IPS DF 19.7 (cell line): ENCODE measurements at regions not wholly inside any gene's neighbourhood (a gene's known extent, or its start where the extent isn't known, plus 50 kb on each side); places are given as distances from the start of the nearest gene placed in this dataset.

Experiments used
- DNase-seq: peaks from one replicate; pipeline ENCODE4 v3.0.0-alpha.2; 2013; ENCODE audit warnings: low read depth, low spot score

DNA sequence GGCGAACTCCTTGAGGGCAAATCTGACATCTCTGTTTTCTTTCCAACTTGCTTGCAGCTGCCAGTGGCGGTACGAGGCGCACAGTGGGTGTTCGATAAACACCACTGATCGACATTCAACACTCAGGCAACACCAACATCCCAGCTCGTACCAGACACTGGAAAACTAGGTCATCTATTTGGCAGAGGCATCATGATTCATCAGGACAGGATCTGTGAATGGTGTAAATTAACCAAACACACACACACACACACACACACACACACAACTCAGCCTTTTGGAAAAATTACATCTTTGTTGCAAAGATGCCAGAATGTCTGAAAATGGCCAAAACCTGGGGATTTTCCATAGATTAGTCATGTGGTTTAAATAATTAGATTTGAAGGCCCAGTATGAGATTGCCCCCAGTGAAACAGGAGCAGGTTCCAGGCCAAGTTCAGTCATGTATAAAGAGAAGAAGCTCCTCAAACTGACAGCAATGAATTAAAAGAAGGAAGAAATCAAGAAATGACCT, 150.5 kb upstream of the NCKAP5 start:
- no peak for DNase-seq

DNA sequence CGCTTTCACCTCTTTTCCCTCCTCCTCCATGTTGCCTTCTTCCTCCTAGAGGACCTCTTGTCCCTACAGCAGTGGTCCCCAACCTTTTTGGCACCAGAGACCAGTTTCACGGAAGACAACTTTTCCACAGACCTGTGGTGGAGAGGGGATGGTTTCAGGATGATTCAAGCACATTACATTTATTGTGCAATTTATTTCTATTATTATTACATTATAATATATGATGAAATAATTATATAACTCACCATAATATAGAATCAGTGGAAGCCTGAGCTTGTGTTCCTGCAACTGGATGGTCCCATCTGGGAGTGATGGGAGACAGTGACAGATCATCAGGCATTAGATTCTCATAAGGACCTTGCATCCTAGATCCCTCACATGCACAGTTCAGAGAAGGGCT, 152.2 kb upstream of the NCKAP5 start:
- no peak for DNase-seq

DNA sequence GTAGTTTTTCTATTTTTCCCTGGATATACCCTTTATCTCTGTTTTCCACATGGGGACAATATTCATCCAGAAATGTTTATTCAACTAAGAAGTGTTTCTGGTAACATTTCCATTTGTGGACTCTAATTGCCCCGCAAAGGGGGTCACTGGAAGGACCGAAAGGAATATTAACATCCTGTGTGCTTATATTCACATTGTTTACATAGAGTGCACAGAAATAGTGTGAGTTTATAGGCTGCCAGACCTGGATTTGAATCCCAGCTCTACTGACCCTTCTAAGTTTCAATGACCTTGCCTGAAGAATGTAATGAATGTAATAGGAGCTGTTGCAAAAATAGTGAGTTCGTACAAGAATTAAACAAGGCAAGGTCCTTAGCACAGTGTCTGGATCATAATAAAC, 152.9 kb upstream of the NCKAP5 start:
- DNase-seq: no peak

DNA sequence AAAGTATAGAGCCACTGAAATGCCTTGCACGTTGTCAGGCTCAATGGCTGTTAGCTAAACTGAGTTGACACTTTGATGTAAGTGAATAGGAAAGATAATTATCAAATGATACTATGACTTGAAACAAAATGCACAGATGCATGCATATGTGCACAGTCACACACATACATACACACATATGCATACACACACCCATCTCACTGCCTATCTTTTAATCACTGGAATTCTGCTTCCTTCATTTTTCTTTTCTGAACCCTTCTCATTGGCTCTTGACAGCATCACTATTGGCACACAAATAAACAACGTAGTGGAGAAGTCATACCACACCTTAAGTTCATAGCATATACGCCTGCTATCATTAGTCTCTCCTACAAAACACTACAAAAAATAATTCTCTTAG, 154.9 kb upstream of the NCKAP5 start:
- no peak for DNase-seq

DNA sequence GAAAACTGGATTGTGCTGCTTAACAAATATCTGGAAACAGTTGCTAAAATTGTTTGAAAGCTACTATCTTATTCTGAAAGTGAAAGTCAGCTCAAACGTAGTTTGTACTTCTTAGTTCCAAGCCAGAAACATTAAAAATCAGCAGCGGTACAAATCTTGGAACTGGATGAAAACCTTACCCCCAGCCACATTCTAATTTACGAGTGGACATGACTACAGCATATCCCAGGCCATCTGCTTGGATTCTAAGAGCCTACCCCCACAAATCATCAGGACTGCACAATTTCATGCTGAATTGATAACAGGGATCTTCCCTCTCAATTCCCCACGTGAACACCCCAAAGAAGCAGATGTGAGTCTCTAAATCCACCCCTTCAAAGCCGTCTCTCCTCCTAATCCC, 158.7 kb upstream of the NCKAP5 start:
- DNase-seq: no peak

DNA sequence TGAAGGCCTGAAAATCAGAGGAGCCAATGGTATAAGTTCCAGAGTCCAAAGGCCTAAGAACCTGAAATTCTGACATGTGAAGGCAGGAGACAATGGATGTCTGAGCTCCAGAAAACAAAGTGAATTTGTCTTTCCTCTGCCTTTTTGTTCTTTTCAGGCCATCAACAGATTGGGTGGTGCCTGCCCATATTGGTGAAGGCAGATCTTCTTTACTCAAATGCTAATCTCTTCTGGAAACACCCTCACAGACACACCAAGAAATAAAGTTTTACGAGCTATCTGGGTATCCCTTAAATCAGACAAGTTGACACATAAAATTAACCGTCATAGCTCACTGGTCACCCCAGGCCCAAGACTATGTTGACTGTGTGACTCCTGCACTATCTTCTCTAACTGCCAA, 163.8 kb upstream of the NCKAP5 start:
- DNase-seq: no peak

DNA sequence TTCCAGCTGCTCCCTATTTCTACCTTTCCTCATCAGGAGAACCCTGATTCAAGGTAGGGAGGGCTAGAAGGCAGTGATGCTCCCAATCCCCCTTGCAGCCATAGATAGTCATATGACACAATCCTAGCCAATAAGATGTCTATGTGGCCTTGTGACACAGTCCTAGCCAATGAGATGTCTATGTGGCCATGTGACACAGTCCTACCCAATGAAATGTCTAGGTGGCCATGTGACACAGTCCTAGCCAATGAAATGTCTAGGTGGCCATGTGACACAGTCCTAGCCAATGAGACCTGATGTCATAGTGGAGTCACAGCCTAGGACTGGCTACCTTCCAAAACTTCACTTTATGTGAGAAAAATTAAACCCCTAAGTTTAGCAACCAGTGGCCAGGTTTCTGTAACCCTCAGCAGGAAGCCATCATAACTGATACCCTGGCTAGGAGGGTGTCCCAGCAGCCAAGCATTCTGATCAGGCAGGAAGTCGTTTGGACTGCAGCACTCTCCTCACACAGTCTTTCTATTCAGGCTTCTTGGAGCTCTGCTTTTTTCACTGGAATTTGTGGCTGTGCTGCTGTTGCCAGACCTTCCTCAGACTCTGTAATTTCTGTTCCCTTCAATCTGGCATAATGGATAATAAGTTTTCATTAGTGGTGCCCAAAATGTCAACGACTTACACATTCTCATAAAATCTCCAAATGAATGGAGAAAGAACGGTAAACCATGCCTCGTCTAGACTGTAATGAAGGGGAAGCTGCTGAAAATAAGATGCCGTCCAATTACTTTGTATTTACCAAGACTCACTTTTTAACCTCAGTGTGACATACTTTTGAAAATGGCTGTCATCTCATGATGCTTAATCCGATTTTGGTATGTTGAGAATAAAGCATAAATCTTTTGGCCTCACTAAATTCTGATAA, 165.0 kb upstream of the NCKAP5 start:
- no peak for DNase-seq

DNA sequence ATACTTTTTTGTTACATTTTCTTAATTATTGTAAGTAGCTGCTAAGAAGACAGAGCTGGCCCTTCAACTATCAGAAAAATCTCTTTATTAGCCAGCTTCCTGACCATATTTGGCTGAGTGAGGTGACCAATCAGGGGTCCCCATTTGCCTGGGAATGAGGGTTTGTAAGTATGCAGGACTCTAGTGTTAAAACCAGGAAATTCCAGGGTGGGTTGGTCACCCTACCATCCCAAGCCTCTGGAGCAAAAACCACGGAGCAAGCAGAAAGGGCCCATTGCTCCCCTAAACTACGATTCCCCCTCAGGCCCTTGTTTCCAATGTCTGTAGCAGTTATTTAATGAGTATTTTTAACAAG, 165.6 kb upstream of the NCKAP5 start:
- DNase-seq: no peak

DNA sequence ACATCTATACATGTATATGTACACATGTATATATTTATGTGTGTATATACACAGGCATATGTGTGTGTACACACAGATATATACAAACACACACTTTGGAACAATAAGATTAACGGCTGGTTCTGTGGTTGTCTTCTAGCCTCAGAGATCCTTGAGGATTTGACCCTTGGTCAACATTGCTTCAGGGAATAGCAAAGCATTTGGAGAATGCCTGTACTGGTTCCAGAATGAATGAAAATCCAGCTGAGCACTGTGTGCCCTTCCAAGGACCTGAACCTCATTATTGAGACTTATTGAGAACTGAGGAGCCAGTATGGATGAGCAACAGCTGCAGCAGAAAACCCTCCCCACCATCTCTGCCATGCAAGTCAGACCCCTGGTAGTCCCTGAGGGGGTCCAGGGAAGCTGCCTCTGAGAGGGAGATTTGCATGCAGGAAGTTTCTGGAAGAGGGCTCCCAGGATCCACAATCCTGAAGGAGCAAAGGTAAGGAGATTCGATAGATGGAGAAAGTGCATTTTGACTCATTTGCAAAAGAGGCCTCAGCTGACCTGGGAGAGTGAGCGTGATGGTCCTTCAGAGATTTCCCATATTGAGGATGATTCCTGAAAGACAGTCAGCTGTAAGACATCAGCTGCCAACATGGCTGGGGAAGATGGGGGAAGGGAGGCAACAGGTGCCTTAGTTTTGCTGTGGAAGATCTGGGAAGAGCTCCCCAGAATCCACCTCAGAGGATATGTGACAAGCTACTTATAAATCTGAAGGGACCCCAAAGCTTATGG, 166.6 kb upstream of the NCKAP5 start:
- no peak for DNase-seq

DNA sequence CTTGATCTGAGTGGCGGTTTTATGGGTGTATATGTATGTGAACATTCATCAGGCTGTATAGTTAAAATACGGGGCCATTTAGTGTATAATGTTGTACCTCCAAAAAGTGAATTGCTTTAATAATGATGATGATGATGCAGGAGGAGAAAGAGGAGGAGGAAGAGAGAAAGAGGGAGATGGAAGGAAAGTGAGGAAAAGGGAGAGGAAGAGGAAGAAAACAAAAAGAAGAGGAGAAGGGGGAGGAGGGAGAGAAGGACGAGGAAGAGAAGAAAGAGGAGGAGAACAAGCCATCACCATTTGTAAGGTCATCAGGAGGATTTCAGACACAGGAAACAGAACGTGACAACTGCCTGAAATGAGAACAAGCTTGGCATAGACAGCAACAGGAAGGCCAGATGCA, 168.4 kb upstream of the NCKAP5 start:
- no peak for DNase-seq

DNA sequence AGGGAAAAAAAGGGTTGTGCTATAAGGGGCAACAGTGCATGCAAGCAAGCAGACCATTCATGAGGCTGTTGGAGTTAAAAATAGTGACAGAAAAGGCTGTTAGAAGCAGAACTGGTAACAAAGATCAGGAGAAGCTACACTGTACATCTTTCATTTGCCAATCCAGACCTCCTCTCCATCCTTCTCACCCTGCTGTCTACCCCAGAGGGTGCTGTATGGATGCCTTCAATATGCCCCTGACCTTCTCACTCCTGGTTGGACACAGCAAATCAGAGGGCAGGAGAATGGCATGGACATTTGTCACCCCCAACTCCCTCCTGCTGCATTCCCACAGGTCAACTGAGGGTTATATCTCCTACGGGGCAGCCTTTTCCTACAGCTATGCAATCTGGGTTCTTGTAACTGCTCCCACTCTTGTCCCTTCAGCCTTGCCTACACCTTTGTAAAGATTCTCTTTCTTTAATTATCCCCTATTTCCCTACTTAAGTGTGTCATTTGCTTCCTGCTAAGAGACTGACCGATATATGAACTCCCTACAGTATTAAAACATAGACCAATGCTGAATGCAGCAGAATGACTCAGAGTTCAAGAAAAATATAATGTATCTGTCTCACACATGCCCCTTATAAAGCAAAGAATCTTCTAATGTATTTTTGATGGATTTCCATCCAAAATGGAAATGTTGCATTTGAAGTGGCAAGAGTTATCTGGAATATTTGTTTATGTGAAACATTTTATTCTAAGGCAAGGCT, 169.2 kb upstream of the NCKAP5 start:
- no peak for DNase-seq

DNA sequence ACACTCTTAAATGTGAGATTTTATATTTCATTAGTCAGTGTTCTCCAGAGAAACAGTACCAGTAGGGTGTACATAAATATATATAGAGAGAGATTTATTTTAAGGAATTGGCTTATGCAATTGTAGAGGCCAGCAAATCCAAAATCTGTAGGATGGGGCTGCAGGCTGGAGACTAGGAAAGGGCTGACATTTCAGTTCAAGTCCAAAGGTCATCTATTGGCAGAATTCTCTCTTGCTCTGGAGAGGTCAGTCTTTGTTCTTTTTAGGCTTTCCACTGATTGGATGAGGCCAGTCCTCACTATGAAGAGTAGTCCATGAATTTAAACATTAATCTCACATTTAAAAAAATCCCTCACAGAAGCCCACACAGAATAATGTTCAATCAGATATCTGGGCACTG, 170.8 kb upstream of the NCKAP5 start:
- no peak for DNase-seq

DNA sequence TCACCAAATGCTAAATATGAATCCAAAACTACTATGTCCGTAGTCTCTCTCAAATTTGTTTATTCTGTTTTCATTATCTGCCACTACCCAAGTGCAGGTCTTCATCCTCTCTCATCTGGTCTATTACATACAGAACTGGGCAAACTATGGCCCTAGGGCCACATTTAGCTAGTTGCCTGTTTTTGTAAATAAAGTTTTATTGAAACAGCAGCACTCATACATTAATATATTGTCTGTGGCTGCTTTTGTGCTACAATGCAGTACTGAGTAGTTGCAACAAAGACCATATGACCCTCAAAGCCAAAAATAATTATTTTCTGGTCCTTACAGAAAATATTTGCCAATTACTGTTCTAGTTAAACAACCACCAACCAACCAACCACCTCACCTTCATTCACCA, 172.2 kb upstream of the NCKAP5 start:
- DNase-seq: no peak

DNA sequence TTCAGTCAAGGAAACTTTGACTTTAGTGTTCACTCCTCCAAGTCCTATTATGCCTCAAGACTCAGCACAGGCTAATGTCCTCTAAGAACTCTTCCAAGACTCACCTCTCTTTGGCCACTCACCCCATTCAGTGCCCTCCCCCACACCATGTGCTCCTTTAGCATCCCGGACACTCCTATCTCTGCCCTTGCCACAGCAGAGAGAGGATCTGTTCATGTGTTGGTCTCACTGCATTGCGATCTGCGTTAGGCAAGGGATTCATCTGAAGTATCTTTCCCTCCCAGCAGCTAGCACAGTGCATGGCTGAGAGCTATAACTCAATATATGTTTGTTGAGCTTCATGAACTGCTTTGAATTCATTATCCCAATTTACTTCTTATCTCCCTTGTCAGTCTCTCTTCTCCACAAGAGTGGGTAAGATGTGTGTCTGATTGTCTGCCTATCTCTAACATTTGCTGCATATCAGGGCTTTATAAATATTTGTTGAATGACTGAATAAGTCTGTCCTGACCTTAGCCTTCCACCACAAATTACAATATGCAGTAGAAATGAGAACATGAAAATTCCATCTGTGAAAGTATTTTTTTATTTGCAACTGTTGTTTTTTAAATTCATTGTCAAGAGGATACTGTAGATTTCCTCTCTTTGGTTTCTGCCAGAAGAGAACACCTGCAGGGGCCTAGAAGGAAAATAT, 179.9 kb upstream of the NCKAP5 start:
- no peak for DNase-seq

DNA sequence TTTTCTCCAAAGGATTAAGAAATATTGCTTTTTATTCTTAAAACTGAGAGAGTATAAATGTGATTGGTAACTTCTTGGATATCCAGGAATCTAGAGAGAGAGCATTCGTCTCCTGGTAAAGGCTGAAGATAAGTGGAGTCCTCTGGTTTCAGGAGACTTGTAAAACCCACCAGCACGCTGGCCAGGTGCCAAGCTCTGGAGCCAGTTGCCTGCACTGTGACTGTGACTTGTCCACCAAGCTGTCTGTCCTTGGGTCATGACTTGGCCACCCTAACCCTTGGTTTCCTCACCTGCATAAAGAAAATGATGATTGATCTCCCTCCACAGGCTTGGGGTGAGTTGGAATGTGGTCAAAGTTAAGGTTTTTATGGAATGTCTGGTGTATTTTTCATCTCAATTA, 185.4 kb upstream of the NCKAP5 start:
- no peak for DNase-seq

DNA sequence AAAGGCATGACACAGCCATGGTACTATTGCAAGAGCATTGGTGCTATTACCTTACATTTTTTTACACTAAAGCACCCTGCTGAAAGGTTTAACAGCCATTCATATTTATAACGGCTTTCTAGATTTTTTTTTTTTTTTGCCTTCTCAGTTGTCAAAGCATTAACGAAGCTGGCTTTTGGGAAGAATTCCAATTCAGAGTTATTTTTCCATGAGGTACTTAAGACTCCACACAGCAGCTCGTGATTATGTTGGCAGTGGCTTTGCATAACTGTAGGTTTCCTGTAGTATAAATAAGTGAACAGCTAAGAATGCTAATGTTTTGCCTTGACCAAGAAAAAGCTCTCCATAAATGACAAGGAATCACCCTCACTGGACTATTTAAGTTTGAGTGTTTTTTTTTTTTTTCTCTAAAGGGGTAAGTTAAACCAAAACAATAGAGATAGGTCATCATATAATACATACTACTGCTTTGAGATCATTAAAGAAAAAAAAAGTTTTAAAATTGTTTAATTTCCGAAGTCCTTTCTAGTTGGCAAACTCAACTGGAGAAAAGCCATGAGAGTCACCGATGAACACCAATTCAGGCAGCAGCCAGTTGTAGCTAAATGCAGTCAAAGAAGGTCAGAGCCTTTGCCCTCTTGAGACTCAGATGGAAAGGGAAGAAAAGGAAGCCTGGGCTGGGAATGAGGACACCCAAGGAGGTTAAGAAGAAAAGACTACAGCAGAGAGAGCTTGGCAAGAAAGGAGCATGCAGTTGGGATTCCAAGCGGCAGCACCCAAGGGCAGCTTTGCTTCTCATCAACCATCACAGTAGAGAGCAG, 187.4 kb upstream of the NCKAP5 start:
- no peak for DNase-seq

DNA sequence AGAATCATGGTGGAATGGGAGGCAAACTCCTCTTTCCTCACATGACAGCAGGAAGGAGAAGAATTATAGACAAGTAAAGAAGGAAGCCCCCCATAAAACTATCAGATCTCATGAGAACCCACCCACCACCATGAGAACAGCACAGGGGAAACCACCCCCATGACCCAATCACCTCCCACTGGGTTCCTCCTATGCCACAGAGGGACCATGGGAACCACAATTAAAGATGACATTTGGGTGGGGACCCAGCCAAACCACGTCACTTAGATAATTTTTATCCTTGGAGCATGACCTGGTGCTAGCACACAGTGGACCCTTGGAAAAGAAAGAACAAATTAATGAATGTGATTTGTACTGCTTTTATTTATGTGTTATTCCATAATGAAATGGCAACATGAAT, 188.6 kb upstream of the NCKAP5 start:
- DNase-seq: no peak

DNA sequence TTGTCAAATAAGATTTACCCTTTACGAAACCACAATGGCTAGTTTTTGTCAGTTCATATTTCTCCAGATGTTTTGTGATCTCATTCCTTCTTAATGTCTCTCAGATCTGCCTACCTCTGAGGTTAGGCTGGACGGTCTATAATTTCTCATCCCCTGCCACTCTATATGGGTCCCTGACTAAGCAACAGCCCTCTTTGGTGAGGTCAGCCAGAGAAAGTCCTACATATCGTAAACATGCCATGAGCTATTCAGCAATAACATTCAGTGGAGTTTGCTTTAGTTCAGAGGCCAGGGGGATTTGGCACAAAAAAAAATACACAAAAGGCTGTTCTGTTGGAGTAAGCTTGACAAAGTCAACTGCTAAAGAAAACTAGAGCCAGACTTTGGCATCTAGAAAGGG, 192.1 kb upstream of the NCKAP5 start:
- DNase-seq: no peak

DNA sequence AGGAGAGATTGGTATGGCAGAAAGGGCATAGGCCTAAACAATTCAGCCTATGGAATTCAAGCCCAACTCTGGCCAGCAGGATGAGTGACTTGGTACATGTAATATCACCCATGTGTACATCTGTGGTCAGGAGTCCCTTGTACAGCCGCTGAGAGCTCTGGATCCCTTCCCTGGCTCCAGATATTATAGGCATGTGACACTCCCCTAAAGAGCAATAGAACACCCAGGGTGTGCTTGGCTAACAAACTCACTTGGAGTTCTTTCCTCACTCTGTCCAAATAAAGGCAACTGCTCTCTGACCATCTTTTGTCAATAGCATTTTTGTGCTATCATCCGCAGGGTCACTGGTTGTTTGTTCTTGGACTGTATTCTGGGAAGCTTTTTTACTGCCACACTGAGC, 197.4 kb upstream of the NCKAP5 start:
- no peak for DNase-seq

DNA sequence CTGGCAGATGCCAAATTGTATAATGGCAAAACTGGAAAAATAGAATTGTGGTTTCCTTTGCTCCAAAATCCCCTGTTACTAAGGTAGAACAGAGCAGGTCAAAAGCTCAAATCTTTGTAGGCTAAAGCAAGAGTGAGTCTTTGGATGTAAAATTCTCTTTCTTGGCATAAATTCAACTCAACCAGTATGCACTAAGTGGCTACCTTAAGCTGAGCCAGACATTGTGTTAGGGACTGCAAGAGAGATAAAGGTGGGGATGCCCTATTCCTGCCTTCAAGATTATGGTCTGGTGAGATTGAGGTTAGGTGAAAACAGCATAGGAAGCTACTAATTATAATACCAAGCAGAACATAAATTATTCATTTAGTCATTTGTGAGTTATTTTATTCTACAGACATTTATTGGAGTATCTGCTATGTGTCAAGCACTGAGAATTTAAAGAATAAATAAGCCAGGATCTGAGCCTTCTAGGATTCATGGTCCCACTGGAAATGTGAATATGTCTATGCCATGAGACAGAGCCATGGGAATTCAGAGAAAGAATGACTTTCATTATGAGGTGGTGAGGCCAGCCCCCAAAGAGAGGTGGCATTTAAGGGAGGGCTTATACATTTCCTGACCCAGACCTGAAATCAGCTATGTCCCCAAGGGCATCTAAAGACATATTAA, 198.0 kb upstream of the NCKAP5 start:
- no peak for DNase-seq
